Upper lobe of left lung (tissue), 4 donors: ENCODE measurements at regions not wholly inside any gene's neighbourhood (a gene's known extent, or its start where the extent isn't known, plus 50 kb on each side); places are given as distances from the start of the nearest gene placed in this dataset.

Source experiments
- POLR2A ChIP-seq, 4 donors: fragments of 450-650 bp; IDR thresholded peaks; one replicate each; pipeline ENCODE4 v1.5.1; 2016 to 2017; ENCODE audit warnings: antibody characterized with exemption in 4 of 4, mild to moderate bottlenecking in 2 of 4
- POLR2AphosphoS5 ChIP-seq, 2 donors: sonication (generic); formaldehyde crosslinking; IDR thresholded peaks; one replicate each; pipeline ENCODE4 v1.5.1; 2017; ENCODE audit warnings: antibody characterized with exemption in 2 of 2
- TF ChIP-seq, protein P1 (sequence below), 6 experiments: fragments of 450-650 bp in 4 of 6; fragments of 200-600 bp in 2 of 6; sonication (generic) in 2 of 6; IDR thresholded peaks; one replicate each; pipeline ENCODE4 v1.5.1; 2016 to 2019; ENCODE audit warnings: antibody characterized with exemption in 6 of 6

DNA sequence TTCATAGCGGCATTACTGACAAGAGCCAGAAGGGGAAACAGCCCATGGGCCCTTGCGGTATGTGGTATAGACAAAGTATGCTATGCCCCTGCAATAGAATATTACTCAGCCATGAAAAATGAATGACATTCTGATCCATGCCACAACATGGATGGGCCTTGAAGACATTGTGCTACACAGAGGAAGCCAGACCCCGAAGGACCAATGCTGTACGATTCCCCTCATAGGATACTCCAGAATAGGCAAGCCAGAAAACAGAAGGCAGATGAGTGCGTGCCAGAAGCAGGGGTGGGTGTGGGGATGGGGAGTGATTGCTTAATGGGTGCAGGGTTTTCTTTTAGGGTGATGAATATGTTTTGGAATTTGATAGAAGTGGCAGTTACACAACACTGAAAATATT, 342.0 kb downstream of the TEX29 start:
- TF ChIP-seq, protein P1, sequence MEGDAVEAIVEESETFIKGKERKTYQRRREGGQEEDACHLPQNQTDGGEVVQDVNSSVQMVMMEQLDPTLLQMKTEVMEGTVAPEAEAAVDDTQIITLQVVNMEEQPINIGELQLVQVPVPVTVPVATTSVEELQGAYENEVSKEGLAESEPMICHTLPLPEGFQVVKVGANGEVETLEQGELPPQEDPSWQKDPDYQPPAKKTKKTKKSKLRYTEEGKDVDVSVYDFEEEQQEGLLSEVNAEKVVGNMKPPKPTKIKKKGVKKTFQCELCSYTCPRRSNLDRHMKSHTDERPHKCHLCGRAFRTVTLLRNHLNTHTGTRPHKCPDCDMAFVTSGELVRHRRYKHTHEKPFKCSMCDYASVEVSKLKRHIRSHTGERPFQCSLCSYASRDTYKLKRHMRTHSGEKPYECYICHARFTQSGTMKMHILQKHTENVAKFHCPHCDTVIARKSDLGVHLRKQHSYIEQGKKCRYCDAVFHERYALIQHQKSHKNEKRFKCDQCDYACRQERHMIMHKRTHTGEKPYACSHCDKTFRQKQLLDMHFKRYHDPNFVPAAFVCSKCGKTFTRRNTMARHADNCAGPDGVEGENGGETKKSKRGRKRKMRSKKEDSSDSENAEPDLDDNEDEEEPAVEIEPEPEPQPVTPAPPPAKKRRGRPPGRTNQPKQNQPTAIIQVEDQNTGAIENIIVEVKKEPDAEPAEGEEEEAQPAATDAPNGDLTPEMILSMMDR (IDR thresholded peaks at IDR 0.05), result no peak
- no peak for TF ChIP-seq POLR2A (IDR thresholded peaks at IDR 0.05)
- TF ChIP-seq POLR2AphosphoS5 (IDR thresholded peaks at IDR 0.05), result no peak
